C4-2B (cell line): ENCODE measurements at regions not wholly inside any gene's neighbourhood (a gene's known extent, or its start where the extent isn't known, plus 50 kb on each side); places are given as distances from the start of the nearest gene placed in this dataset.

Experiments
- H3K27ac ChIP-seq: fragments of 450-650 bp; 2 replicates; pipeline ENCODE4 v1.5.1; 2017
- ZFX ChIP-seq: fragments of 450-650 bp; IDR thresholded peaks from 2 replicates; pipeline ENCODE4 v1.6.1; 2017
- TF ChIP-seq, protein P1 (sequence below): fragments of 450-650 bp; conservative IDR thresholded peaks from 2 replicates; pipeline ENCODE4 v1.5.1; 2017; ENCODE audit warnings: mild to moderate bottlenecking

DNA sequence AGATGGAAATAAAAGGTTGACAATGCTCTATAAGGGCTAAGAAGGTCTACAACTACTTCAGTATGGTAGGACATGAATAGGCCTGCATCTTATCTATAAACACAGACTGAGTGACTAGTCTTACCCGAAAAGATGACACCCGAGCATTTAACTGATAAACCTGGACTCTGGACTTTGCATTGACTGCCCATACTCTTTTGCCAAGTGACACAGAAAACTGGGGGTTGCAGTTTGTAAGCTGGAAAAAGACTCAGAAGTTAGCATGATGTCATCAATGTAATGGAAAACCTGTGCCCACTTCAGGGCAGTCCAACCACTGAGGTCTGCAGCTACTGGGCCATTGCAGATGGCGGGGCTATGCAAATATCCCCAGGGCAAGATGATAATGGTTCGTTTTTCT lies 258.3 kb upstream of the NEGR1 start:
- TF ChIP-seq ZFX, result no peak
- TF ChIP-seq, protein P1, sequence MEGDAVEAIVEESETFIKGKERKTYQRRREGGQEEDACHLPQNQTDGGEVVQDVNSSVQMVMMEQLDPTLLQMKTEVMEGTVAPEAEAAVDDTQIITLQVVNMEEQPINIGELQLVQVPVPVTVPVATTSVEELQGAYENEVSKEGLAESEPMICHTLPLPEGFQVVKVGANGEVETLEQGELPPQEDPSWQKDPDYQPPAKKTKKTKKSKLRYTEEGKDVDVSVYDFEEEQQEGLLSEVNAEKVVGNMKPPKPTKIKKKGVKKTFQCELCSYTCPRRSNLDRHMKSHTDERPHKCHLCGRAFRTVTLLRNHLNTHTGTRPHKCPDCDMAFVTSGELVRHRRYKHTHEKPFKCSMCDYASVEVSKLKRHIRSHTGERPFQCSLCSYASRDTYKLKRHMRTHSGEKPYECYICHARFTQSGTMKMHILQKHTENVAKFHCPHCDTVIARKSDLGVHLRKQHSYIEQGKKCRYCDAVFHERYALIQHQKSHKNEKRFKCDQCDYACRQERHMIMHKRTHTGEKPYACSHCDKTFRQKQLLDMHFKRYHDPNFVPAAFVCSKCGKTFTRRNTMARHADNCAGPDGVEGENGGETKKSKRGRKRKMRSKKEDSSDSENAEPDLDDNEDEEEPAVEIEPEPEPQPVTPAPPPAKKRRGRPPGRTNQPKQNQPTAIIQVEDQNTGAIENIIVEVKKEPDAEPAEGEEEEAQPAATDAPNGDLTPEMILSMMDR, result no peak
- H3K27ac ChIP-seq, result no peak overlapping the region

DNA sequence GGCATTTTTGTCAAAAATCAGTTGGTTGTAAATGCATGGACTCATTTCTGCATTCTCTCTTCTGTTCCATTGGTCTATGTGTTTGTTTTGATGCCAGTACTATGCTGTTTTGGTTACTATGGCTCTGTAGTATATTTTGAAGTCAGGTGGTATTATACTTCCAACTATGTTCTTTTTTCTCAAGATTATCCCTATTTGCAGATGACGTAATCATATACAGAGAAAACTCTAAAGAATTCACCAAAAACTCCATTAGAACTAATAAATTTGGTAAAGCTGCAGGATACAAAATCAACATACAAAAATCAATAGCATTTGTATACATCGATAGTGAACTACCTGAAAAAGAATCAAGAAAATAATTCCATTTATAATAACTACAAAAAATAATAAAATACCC lies 253.1 kb upstream of the NEGR1 start:
- H3K27ac ChIP-seq, result no peak overlapping the region
- TF ChIP-seq ZFX, result no peak
- TF ChIP-seq, protein P1, result no peak

DNA sequence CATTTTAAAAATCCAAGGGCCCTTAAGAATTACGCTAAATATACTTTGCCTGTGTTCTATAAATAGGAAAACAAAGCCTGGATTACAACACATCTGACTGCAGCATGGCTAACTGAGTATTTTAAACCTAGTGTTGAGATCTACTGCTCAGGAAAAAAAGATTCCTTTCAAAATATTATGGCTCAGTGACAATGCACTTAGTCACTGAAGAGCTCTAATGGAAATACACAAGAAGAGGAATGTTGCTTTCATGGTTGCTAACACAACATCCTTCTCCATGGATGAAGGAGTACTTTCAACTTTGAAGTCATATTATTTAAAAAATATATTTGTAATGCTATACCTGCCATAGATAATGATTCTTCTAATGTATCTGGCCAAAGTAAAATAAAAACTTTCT lies 248.3 kb upstream of the NEGR1 start:
- TF ChIP-seq ZFX, result no peak
- TF ChIP-seq, protein P1, result no peak
- no peak overlapping the region for H3K27ac ChIP-seq

DNA sequence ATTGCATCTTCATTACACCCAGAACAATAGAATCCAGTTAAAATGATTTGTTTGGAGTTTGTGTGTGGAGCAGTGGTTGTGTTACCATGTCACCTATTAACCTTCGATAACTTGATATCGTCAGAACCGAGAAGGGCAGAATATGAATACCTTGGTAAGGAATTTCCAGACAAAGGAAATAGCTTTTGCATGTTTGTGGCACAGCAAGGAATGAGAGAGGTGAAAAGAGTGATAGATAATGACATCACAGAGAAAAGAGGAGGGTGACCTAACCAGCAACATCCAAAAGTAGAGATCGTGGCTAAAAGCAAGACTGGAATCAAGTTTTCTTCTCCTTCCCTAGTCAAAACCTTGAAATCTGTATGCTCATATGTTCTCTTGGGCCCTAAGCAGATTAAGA lies 244.6 kb upstream of the NEGR1 start:
- no peak for TF ChIP-seq ZFX
- H3K27ac ChIP-seq, result no peak overlapping the region

DNA sequence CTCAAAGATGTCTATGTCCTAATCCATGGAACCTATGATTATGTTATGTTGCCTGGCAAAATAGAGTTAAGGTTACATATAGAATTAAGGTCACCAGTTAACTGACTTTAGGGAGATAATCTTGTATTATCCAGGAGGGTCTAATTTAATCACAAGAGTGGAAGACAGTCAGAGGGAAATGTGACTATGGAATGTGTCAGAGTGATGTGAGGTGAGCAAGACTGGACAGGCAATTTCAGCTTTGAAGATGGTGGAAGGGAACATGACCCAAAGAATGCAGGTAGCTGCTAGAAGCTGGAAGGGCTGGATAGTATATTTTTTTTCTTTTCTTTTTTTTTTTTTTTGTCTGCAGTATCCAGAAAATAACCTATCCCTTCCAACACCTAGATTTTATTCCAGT lies 241.7 kb upstream of the NEGR1 start:
- no peak overlapping the region for H3K27ac ChIP-seq
- TF ChIP-seq ZFX, result no peak
- TF ChIP-seq, protein P1, result no peak

DNA sequence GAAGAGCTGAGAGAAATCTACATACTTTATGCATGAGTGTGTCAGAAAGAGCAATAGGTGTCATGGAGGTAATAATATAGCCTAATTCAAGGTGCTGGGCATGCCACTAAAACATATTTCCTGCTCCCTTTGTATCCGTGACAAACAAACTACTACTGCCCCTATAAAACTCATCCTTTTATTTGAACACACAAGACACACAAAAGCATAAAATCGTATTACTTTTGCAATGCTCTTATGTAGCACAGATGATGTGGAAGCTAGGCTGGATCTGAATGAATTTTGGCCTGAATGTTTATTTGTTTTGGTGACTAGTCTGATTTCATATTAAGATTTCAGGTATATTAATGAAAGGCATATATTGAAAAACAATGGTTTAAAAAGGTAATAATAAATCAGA lies 239.3 kb upstream of the NEGR1 start:
- H3K27ac ChIP-seq, result no peak overlapping the region

DNA sequence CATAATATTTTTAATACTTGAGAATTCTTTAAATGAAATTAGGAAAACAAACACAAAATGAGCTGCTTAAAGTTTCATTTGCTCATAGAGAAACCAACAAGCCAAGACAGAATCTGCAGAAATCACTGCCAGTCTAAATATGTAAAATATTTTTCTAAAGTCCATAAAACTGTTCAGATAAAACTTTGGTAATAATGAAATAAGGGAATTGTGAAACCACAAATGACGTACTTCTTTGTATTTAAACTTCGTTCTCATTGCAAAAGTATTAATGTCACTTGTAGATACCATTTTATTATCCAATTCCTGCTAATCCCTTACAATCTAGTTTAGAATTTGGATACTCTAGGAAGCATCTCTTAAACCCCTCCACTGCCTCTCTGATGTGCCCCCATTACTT lies 234.5 kb upstream of the NEGR1 start:
- TF ChIP-seq ZFX, result no peak
- TF ChIP-seq, protein P1, result no peak
- no peak overlapping the region for H3K27ac ChIP-seq

More for the DNA sequence above, 239.3 kb upstream of the NEGR1 start:
- no peak for TF ChIP-seq ZFX
- TF ChIP-seq, protein P1, result no peak

DNA sequence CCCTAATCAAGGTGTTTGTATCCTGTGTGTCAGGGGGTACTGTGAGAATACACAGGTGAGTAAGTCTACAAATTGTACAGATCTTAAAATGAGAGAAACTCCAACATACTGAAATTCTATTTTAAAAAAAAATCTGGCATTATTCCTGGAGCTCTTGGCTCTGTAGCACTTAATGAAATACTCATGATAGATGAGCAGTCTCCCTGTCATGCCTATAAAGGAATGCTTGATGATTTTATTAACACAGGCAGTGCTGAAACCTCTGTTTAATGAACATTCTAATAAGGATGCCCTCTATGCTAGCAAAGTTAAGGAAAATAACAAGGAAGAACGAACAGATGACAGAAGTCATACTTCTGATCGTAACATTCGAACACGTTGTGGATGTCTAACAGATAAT lies 233.9 kb upstream of the NEGR1 start:
- no peak overlapping the region for H3K27ac ChIP-seq
- TF ChIP-seq, protein P1, result no peak
